Aorta (tissue), 5 donors: ENCODE measurements at regions not wholly inside any gene's neighbourhood (a gene's known extent, or its start where the extent isn't known, plus 50 kb on each side); places are given as distances from the start of the nearest gene placed in this dataset.

Experiments
- ATAC-seq: fragments of 200-7000 bp; cut with Tn5 transposase; one replicate; pipeline ENCODE4 v1.9.1; 2022; ENCODE audit warnings: moderate library complexity; ENCODE audit not compliant: low FRiP score
- DNase-seq, 2 donors: peaks; one replicate each; pipeline ENCODE4 v3.0.0-alpha.2; 2020
- H3K27ac ChIP-seq, 2 donors: one replicate each; pipeline ENCODE4 v1.5.1; 2013; ENCODE audit warnings: low read length in 2 of 2, mild to moderate bottlenecking in 2 of 2, moderate library complexity in 2 of 2, control low read depth in 1 of 2, inconsistent platforms in 1 of 2, low read depth in 1 of 2
- H3K27me3 ChIP-seq, 2 donors: one replicate each; pipeline ENCODE4 v1.6.1; 2013; ENCODE audit warnings: control low read depth in 1 of 2, low read length in 1 of 2, mild to moderate bottlenecking in 1 of 2, moderate library complexity in 1 of 2; ENCODE audit not compliant: insufficient read depth in 2 of 2, control insufficient read depth in 1 of 2
- H3K36me3 ChIP-seq, 2 donors: one replicate each; pipeline ENCODE4 v1.6.1; 2013; ENCODE audit warnings: control low read depth in 1 of 2, low read length in 1 of 2, mild to moderate bottlenecking in 1 of 2; ENCODE audit not compliant: insufficient read depth in 2 of 2, control insufficient read depth in 1 of 2
- H3K4me1 ChIP-seq, 2 donors: one replicate each; pipeline ENCODE4 v1.6.1; 2013; ENCODE audit warnings: low read length in 2 of 2, control low read depth in 1 of 2, mild to moderate bottlenecking in 1 of 2, moderate library complexity in 1 of 2; ENCODE audit not compliant: insufficient read depth in 2 of 2, control insufficient read depth in 1 of 2
- H3K4me3 ChIP-seq, 2 donors: one replicate each; pipeline ENCODE4 v1.5.1; 2013; ENCODE audit warnings: low read length in 2 of 2, control low read depth in 1 of 2, mild to moderate bottlenecking in 1 of 2
- H3K9me3 ChIP-seq: one replicate; pipeline ENCODE4 v1.6.1; 2013; ENCODE audit warnings: mild to moderate bottlenecking, low read length; ENCODE audit not compliant: control insufficient read depth
- WGBS, 2 donors: extraction: QIAGEN DNeasy Blood & Tissue Kit; methylation state at CpG; one replicate each; pipeline ENCODE4 v1.1.7; 2013; 5-methylcytosine and 5-hydroxymethylcytosine counted together
- intact Hi-C, 2 donors: fragments of 100-400 bp; cut with DNase I; formaldehyde crosslinking; loops; one replicate each; pipeline versions ENCODE4 v1.14.2 to v1.15.0; 2022
- donor health status: healthy with polysubstance abuse.
- donor health status: Bipolar disorder and iron deficiency.
- donor health status: DM: no; HTN: no; CAD: no.
- donor health status: DM: no; HTN: no; CAD: no.
- donor health status: DM: yes; HTN: yes; CAD: no.

- no peak overlapping the region for H3K4me3 ChIP-seq
- intact Hi-C loops, result no loop called here
- DNase-seq (no peak), ATAC-seq (no peak)
- no peaks in the 10 kb centered on the region for H3K36me3 ChIP-seq
- no peaks in the 10 kb centered on the region for H3K27me3 ChIP-seq
- no peaks in the 10 kb centered on the region for H3K4me1 ChIP-seq
- H3K27ac ChIP-seq, result no peak overlapping the region
- H3K9me3 ChIP-seq, result no peaks in the 10 kb centered on the region
Measured at GRCh38 chr16:60755907-60756306, 1280.3 kb downstream of the CDH8 start.

- no peak overlapping the region for H3K27ac ChIP-seq
- DNase-seq (no peak), ATAC-seq (no peak)
- H3K27me3 ChIP-seq, result no peaks in the 10 kb centered on the region
- H3K36me3 ChIP-seq, result no peaks in the 10 kb centered on the region
- no peaks in the 10 kb centered on the region for H3K9me3 ChIP-seq
- intact Hi-C loops, result no loop called here
- H3K4me1 ChIP-seq, result no peaks in the 10 kb centered on the region
- no peak overlapping the region for H3K4me3 ChIP-seq
Measured at GRCh38 chr16:60748366-60748765, 1287.9 kb downstream of the CDH8 start.

- no peak for DNase-seq
- no peak overlapping the region for H3K27ac ChIP-seq
- H3K27me3 ChIP-seq, result no peaks in the 10 kb centered on the region
- no peak overlapping the region for H3K4me3 ChIP-seq
- H3K9me3 ChIP-seq, result no peaks in the 10 kb centered on the region
- H3K4me1 ChIP-seq, result peaks cover 0 to 5% of the 10 kb centered on the region in 2 donors
- H3K36me3 ChIP-seq, result no peaks in the 10 kb centered on the region
- ATAC-seq, result no peak
- intact Hi-C loops, result no loop called here
- 89 to 91% methylated on average over 3 of the region's 3 CpGs for WGBS, 2 donors
Measured at GRCh38 chr16:60744198-60744597, 1292.0 kb downstream of the CDH8 start.

- Histone ChIP-seq H3K9me3 (no peaks in the 10 kb centered on the region), H3K27ac (no peak overlapping the region), H3K27me3 (no peaks in the 10 kb centered on the region), H3K4me3 (no peak overlapping the region), H3K36me3 (no peaks in the 10 kb centered on the region), H3K4me1 (peaks cover 0 to 5% of the 10 kb centered on the region in 2 donors)
- ATAC-seq (no peak), DNase-seq (no peak)
- intact Hi-C loops, result no loop called here
- 10 to 15% methylated on average over 1 of the region's 1 CpG for WGBS, 2 donors
Measured at GRCh38 chr16:60741810-60742209, 1294.4 kb downstream of the CDH8 start.

GRCh38 chr16:60739737-60740683, 1296.2 kb downstream of the CDH8 start:
- Histone ChIP-seq H3K27me3 (no peaks in the 10 kb centered on the region), H3K27ac (no peak overlapping the region), H3K36me3 (no peaks in the 10 kb centered on the region), H3K4me3 (no peak overlapping the region), H3K4me1 (peaks cover 0 to 5% of the 10 kb centered on the region in 2 donors), H3K9me3 (no peaks in the 10 kb centered on the region)
- intact Hi-C loops, result no loop called here
- ATAC-seq, result no peak
- 13 to 19% methylated on average over 13 of the region's 13 CpGs for whole genome bisulfite sequencing, 2 donors
- DNase-seq, result no peak

- no peak for ATAC-seq
- intact Hi-C loops, result no loop called here
Measured at GRCh38 chr16:60731329-60732050, 1304.7 kb downstream of the CDH8 start.

GRCh38 chr16:60729051-60729450, 1307.2 kb downstream of the CDH8 start:
- Histone ChIP-seq H3K9me3 (no peaks in the 10 kb centered on the region), H3K36me3 (no peaks in the 10 kb centered on the region), H3K27ac (no peak overlapping the region), H3K4me1 (no peaks in the 10 kb centered on the region), H3K27me3 (no peaks in the 10 kb centered on the region), H3K4me3 (no peak overlapping the region)
- ATAC-seq (no peak), DNase-seq (no peak)
- intact Hi-C loops, result no loop called here

More at GRCh38 chr16:60731329-60732050, 1304.7 kb downstream of the CDH8 start:
- no peak for DNase-seq
- Histone ChIP-seq H3K4me3 (no peak overlapping the region), H3K27ac (no peak overlapping the region), H3K27me3 (no peaks in the 10 kb centered on the region), H3K9me3 (no peaks in the 10 kb centered on the region), H3K4me1 (no peaks in the 10 kb centered on the region), H3K36me3 (no peaks in the 10 kb centered on the region)
- WGBS, 2 donors, result 53 to 60% methylated on average over 5 of the region's 5 CpGs

- Histone ChIP-seq H3K36me3 (no peaks in the 10 kb centered on the region), H3K4me3 (no peak overlapping the region), H3K27ac (no peak overlapping the region), H3K9me3 (no peaks in the 10 kb centered on the region), H3K27me3 (no peaks in the 10 kb centered on the region), H3K4me1 (no peaks in the 10 kb centered on the region)
- DNase-seq (no peak), ATAC-seq (no peak)
- intact Hi-C loops, result no loop called here
- 81 to 82% methylated on average over 5 of the region's 5 CpGs for WGBS, 2 donors
Measured at GRCh38 chr16:60727851-60728250, 1308.4 kb downstream of the CDH8 start.

GRCh38 chr16:60720060-60720459, 1316.2 kb downstream of the CDH8 start:
- 61 to 71% methylated on average over 2 of the region's 2 CpGs for WGBS, 2 donors
- no peaks in the 10 kb centered on the region for H3K36me3 ChIP-seq
- no peaks in the 10 kb centered on the region for H3K27me3 ChIP-seq
- intact Hi-C loops, result no loop called here
- DNase-seq, result no peak
- no peak for ATAC-seq
- no peak overlapping the region for H3K27ac ChIP-seq
- peaks cover 1% of the 10 kb centered on the region for H3K9me3 ChIP-seq
- no peaks in the 10 kb centered on the region for H3K4me1 ChIP-seq
- no peak overlapping the region for H3K4me3 ChIP-seq
